Esophagus squamous epithelium (tissue), 5 donors: ENCODE measurements at regions not wholly inside any gene's neighbourhood (a gene's known extent, or its start where the extent isn't known, plus 50 kb on each side); places are given as distances from the start of the nearest gene placed in this dataset.

Source experiments
- DNase-seq: peaks from one replicate; lab custom pipeline; 2025; lab: John Stamatoyannopoulos, UW
- H3K27ac ChIP-seq, 4 donors: fragments of 200-600 bp; sonication (generic); one replicate each; pipeline ENCODE4 v1.5.1; 2016 to 2019; ENCODE audit warnings: mild to moderate bottlenecking in 1 of 4
- H3K27me3 ChIP-seq, 4 donors: fragments of 200-600 bp; sonication (generic); 1 replicate in 3 of 4; 2 replicates in 1 of 4; pipeline versions ENCODE4 v1.5.1 to v1.6.0; 2017 to 2021; ENCODE audit warnings: antibody characterized with exemption in 1 of 4
- H3K36me3 ChIP-seq, 3 donors: fragments of 200-600 bp; sonication (generic); one replicate each; pipeline ENCODE4 v1.5.1; 2016 to 2019
- H3K4me1 ChIP-seq, 3 donors: fragments of 200-600 bp; sonication (generic); one replicate each; pipeline ENCODE4 v1.5.1; 2017 to 2019
- H3K4me3 ChIP-seq, 4 donors: fragments of 200-600 bp; sonication (generic); 1 replicate in 3 of 4; 2 replicates in 1 of 4; pipeline ENCODE4 v1.5.1; 2016 to 2019; ENCODE audit warnings: mild to moderate bottlenecking in 2 of 4, moderate library complexity in 1 of 4
- H3K9me3 ChIP-seq, 3 donors: fragments of 200-600 bp; sonication (generic); one replicate each; pipeline ENCODE4 v1.5.1; 2016 to 2019
- POLR2A ChIP-seq, 4 donors: fragments of 450-650 bp; IDR thresholded peaks; one replicate each; pipeline ENCODE4 v1.6.1; 2017; ENCODE audit warnings: antibody characterized with exemption in 4 of 4, mild to moderate bottlenecking in 4 of 4, moderate library complexity in 3 of 4
- WGBS, 2 donors: methylation state at CpG; one replicate each; pipeline ENCODE4 v1.1.5; 2018; 5-methylcytosine and 5-hydroxymethylcytosine counted together
- intact Hi-C: fragments of 100-400 bp; cut with DNase I; formaldehyde crosslinking; loops from one replicate; pipeline ENCODE4 v1.15.0; 2022
- TF ChIP-seq, protein P1 (sequence below), 6 experiments: fragments of 450-650 bp in 4 of 6; fragments of 200-600 bp in 2 of 6; sonication (generic) in 2 of 6; IDR thresholded peaks; one replicate each; pipeline ENCODE4 v1.5.1; 2016 to 2019; ENCODE audit warnings: antibody characterized with exemption in 6 of 6, mild to moderate bottlenecking in 4 of 6, moderate library complexity in 4 of 6
- donor health status: DM: yes; HTN: yes; CAD: no.

DNA sequence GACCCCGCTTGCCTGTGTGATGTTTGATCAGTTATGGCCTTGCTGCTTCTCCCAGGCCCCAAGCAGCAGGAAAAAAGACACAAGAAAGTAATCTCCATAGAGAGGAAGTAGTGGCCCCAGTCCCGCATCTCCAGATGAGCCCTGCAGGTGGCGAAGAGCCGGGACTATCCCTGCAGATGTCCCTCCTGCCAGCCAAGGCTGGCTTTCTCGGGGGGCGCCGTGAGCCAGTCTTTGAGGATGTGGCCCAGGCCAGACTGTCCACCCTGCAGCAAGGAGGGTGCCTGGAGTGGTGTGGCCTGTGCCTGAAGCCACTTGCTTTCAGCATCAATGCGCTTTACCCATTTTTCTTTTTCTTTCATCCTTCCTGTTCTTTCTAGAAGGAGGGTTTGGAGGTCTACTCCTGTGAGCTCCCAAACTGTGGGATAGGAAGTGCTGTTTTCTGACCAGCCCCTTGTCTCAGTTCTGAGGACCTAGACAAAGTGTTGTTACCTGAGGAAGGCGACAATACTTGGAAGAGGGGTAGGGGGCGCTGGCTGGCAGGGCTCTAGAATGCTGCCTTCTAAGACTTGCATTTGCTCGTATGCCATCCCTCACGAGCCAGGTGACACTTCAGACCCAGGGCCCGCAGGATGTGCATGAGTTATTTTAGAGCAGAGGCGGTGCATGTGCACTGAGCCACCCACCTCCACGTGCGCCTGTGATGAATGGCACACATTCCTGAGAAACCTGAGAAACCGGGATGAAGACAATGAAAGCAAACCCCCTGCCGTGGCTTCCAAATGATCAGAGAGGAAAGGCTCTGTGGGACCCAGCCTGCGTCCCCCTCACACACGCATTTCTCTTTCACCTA, 255.8 kb downstream of the FBXO15 start:
- H3K36me3 ChIP-seq: no peaks in the 10 kb centered on the region
- intact Hi-C loops: no loop called here

DNA sequence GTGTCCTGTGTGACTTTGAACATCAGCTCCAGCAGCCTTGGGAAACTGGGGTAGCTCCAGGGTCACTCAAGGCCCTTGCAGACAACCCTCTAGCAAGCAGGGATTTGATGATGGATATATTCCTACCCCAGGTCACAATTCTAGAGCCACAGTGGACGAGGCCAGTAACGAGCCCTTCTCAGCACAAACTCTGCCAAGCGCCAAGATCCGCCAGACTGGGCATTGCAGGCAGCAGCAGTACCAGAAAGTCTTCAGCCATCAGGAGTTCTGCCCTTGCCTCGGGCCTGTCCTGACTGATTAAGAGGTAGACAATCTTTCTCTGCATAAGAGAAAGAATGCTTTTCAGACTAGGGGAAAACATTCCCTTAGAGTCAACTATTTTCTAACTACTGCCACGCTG, 259.1 kb downstream of the FBXO15 start:
- Histone ChIP-seq H3K4me1 (no peaks in the 10 kb centered on the region), H3K27me3 (peaks cover 0 to 3% (median 0%) of the 10 kb centered on the region in 4 donors), H3K36me3 (no peaks in the 10 kb centered on the region), H3K9me3 (no peaks in the 10 kb centered on the region), H3K4me3 (no peak overlapping the region), H3K27ac (no peak overlapping the region)
- 52 to 71% methylated on average over 1 to 2 of the region's 6 CpGs for WGBS, 2 donors
- no peak for DNase-seq
- TF ChIP-seq, protein P1, sequence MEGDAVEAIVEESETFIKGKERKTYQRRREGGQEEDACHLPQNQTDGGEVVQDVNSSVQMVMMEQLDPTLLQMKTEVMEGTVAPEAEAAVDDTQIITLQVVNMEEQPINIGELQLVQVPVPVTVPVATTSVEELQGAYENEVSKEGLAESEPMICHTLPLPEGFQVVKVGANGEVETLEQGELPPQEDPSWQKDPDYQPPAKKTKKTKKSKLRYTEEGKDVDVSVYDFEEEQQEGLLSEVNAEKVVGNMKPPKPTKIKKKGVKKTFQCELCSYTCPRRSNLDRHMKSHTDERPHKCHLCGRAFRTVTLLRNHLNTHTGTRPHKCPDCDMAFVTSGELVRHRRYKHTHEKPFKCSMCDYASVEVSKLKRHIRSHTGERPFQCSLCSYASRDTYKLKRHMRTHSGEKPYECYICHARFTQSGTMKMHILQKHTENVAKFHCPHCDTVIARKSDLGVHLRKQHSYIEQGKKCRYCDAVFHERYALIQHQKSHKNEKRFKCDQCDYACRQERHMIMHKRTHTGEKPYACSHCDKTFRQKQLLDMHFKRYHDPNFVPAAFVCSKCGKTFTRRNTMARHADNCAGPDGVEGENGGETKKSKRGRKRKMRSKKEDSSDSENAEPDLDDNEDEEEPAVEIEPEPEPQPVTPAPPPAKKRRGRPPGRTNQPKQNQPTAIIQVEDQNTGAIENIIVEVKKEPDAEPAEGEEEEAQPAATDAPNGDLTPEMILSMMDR (IDR thresholded peaks at IDR 0.05): no peak
- TF ChIP-seq POLR2A (IDR thresholded peaks at IDR 0.05): no peak
- intact Hi-C loops: no loop called here

More for the DNA sequence above, 255.8 kb downstream of the FBXO15 start:
- H3K27ac ChIP-seq: no peak overlapping the region
- peaks cover 0 to 3% (median 0%) of the 10 kb centered on the region in 4 donors for H3K27me3 ChIP-seq
- H3K4me1 ChIP-seq: no peaks in the 10 kb centered on the region
- DNase-seq: no peak
- H3K9me3 ChIP-seq: no peaks in the 10 kb centered on the region
- TF ChIP-seq POLR2A (IDR thresholded peaks at IDR 0.05): no peak
- TF ChIP-seq, protein P1 (IDR thresholded peaks at IDR 0.05): no peak
- H3K4me3 ChIP-seq: no peak overlapping the region
- 19 to 50% methylated on average over 12 to 18 of the region's 20 CpGs for WGBS, 2 donors

DNA sequence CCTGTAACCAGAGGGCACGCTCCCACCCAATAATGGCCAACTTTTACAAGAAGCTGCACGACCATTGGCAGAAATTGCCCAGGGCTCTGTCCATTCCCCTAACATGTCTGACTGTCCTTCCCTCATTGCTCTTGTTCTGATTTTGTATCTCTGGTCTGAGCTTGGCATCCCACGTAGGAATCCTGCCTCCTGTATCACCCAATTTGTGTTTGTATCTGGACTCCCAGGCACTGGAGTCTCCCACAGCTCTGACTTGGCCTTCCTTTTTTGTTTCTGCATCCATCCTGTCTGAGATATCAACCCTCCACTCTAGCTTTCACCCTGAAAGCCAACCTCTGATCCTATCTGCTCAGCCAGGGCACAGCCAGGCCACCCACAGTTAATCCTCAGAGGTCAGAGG, 259.8 kb downstream of the FBXO15 start:
- no peak for DNase-seq
- Histone ChIP-seq H3K36me3 (no peaks in the 10 kb centered on the region), H3K9me3 (no peaks in the 10 kb centered on the region), H3K27me3 (peaks cover 0 to 3% (median 0%) of the 10 kb centered on the region in 4 donors), H3K4me1 (no peaks in the 10 kb centered on the region), H3K27ac (no peak overlapping the region), H3K4me3 (no peak overlapping the region)
- intact Hi-C loops: no loop called here
- TF ChIP-seq, protein P1 (IDR thresholded peaks at IDR 0.05): no peak
- no peak for TF ChIP-seq POLR2A (IDR thresholded peaks at IDR 0.05)
- 70 to 74% methylated on average over 3 of the region's 3 CpGs for WGBS, 2 donors

DNA sequence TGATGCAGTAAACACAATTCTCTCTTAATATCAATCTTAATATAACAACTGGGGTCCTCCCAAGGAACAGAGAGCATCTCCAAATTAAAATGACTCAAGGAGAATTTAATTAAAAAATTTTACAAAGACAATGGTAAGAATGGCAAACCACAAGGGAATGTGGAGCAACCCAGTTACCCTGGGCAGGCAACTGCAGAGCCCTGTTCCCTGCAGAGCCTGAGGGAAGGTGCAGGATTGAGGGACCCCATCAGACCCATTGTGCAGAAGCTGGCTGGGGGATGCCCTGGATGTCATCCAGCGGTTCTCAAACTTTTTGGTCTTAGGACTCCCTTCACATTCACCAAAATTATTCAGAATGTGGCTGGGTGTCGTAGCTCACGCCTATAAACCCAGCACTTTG, 262.8 kb downstream of the FBXO15 start:
- no peak overlapping the region for H3K4me3 ChIP-seq
- H3K9me3 ChIP-seq: no peaks in the 10 kb centered on the region
- H3K4me1 ChIP-seq: no peaks in the 10 kb centered on the region
- H3K36me3 ChIP-seq: no peaks in the 10 kb centered on the region
- H3K27me3 ChIP-seq: no peaks in the 10 kb centered on the region
- no peak overlapping the region for H3K27ac ChIP-seq
- WGBS, 2 donors: 70 to 82% methylated on average over 1 to 3 of the region's 3 CpGs
- DNase-seq: no peak
- no peak for TF ChIP-seq POLR2A (IDR thresholded peaks at IDR 0.05)
- TF ChIP-seq, protein P1 (IDR thresholded peaks at IDR 0.05): no peak
- intact Hi-C loops: no loop called here

DNA sequence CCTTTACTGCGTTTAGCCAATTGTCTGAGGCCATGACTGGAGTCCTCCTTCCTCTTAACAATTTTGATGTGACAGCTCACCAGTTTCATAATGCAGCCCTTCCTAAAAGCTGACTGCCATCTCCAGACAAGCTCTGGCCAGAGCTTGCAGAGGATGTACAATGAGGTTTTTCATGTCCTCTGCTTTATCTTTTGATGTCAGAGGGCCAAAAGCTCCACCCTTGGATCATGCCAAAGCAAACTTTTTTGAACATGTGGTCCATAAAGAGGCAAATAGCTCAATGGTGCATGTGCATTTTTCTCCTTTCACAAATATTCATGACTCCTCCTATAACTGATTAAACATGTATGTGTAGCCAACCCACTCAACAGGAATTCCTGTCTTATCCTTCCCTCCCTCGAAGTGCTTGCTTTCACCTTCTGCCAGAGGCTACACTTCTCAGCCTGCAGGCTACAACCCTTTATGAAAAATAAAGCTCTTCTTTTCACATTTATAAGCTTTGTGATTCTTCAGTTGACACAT, 266.2 kb downstream of the FBXO15 start:
- no peaks in the 10 kb centered on the region for H3K9me3 ChIP-seq
- no peak for TF ChIP-seq POLR2A (IDR thresholded peaks at IDR 0.05)
- TF ChIP-seq, protein P1 (IDR thresholded peaks at IDR 0.05): no peak
- intact Hi-C loops: no loop called here
- H3K36me3 ChIP-seq: no peaks in the 10 kb centered on the region
- no peak for DNase-seq
- H3K4me1 ChIP-seq: no peaks in the 10 kb centered on the region
- H3K27me3 ChIP-seq: no peaks in the 10 kb centered on the region
- no peak overlapping the region for H3K4me3 ChIP-seq
- no peak overlapping the region for H3K27ac ChIP-seq
- WGBS, 2 donors: 36 to 51% methylated on average over 2 of the region's 2 CpGs
